CD14-positive monocyte (primary cell): ENCODE measurements at regions not wholly inside any gene's neighbourhood (a gene's known extent, or its start where the extent isn't known, plus 50 kb on each side); places are given as distances from the start of the nearest gene placed in this dataset.

ENCODE experiments used
- DNase-seq, 3 donors: peaks; one replicate each; pipeline ENCODE4 v3.0.0-alpha.2; 2011 to 2022
- H2AFZ ChIP-seq: 2 replicates; pipeline ENCODE4 v1.6.0; 2012; ENCODE audit warnings: mild to moderate bottlenecking, low read depth, low read length, inconsistent platforms; ENCODE audit not compliant: insufficient read depth, poor library complexity, severe bottlenecking
- H3K27ac ChIP-seq, 2 donors: 1 replicate in 1 of 2; 2 replicates in 1 of 2; pipeline ENCODE4 v1.5.1; 2012 to 2013; ENCODE audit warnings: low read length in 2 of 2, control low read depth in 1 of 2, inconsistent platforms in 1 of 2, low read depth in 1 of 2, mild to moderate bottlenecking in 1 of 2
- H3K27me3 ChIP-seq, 2 donors: one replicate each; pipeline versions ENCODE4 v1.6.0 to v1.6.1; 2011 to 2013; ENCODE audit warnings: low read length in 2 of 2; ENCODE audit not compliant: control insufficient read depth in 2 of 2, insufficient read depth in 2 of 2
- H3K36me3 ChIP-seq, 2 donors: replicated peaks in 1 of 2; 1 replicate in 1 of 2; 2 replicates in 1 of 2; pipeline versions ENCODE4 v1.5.1 to v1.6.1; 2012 to 2013; ENCODE audit warnings: low read length in 2 of 2, control low read depth in 1 of 2, inconsistent platforms in 1 of 2, mild to moderate bottlenecking in 1 of 2; ENCODE audit not compliant: insufficient read depth in 2 of 2, control insufficient read depth in 1 of 2
- H3K4me1 ChIP-seq, 2 donors: 1 replicate in 1 of 2; 2 replicates in 1 of 2; pipeline versions ENCODE4 v1.5.1 to v1.6.1; 2012 to 2013; ENCODE audit warnings: low read length in 2 of 2, control low read depth in 1 of 2, inconsistent platforms in 1 of 2, mild to moderate bottlenecking in 1 of 2, moderate library complexity in 1 of 2; ENCODE audit not compliant: insufficient read depth in 2 of 2, control insufficient read depth in 1 of 2
- H3K4me2 ChIP-seq: replicated peaks from 2 replicates; pipeline ENCODE3; 2012; ENCODE audit warnings: low read length, moderate library complexity, mild to moderate bottlenecking; ENCODE audit not compliant: poor library complexity, severe bottlenecking; ENCODE audit errors: extremely low read depth
- H3K4me3 ChIP-seq, 3 experiments: fragments of 200-600 bp in 1 of 3; sonication (generic) in 1 of 3; replicated peaks in 1 of 3; 1 replicate in 2 of 3; 2 replicates in 1 of 3; pipeline ENCODE4 v1.5.1; 2011 to 2013; ENCODE audit warnings: low read length in 3 of 3, mild to moderate bottlenecking in 3 of 3, control low read depth in 2 of 3, low read depth in 2 of 3, inconsistent platforms in 1 of 3, moderate library complexity in 1 of 3
- H3K79me2 ChIP-seq: 2 replicates; pipeline ENCODE4 v1.6.0; 2012; ENCODE audit warnings: mild to moderate bottlenecking, control low read depth, inconsistent platforms, low read length, moderate library complexity; ENCODE audit not compliant: insufficient read depth
- H3K9ac ChIP-seq: 2 replicates; pipeline ENCODE4 v1.6.0; 2017; ENCODE audit warnings: low read length, mild to moderate bottlenecking; ENCODE audit not compliant: insufficient read depth, poor library complexity, severe bottlenecking
- H3K9me3 ChIP-seq, 2 donors: replicated peaks in 1 of 2; 1 replicate in 1 of 2; 2 replicates in 1 of 2; pipeline versions ENCODE4 v1.5.1 to v1.6.1; 2012 to 2013; ENCODE audit warnings: low read length in 2 of 2, control low read depth in 1 of 2; ENCODE audit not compliant: control insufficient read depth in 1 of 2, insufficient read depth in 1 of 2
- H4K20me1 ChIP-seq: 2 replicates; pipeline ENCODE4 v1.6.0; 2012; ENCODE audit warnings: mild to moderate bottlenecking, low read length, control low read depth, moderate library complexity; ENCODE audit not compliant: insufficient read depth
- H3K27ac Mint-ChIP-seq, 7 donors: one replicate each; pipeline ENCODE4 v1.8.0; 2020; ENCODE audit warnings: mild to moderate bottlenecking in 7 of 7, mixed read lengths in 7 of 7, moderate library complexity in 6 of 7, inconsistent platforms in 2 of 7
- H3K27me3 Mint-ChIP-seq, 3 donors: one replicate each; pipeline ENCODE4 v1.8.0; 2021 to 2022; ENCODE audit warnings: low read depth in 3 of 3, mild to moderate bottlenecking in 3 of 3, mixed read lengths in 3 of 3, moderate library complexity in 3 of 3, inconsistent platforms in 1 of 3
- H3K36me3 Mint-ChIP-seq, 2 donors: one replicate each; pipeline ENCODE4 v1.8.0; 2020; ENCODE audit warnings: mixed read lengths in 2 of 2, inconsistent platforms in 1 of 2, mild to moderate bottlenecking in 1 of 2
- H3K4me1 Mint-ChIP-seq: one replicate; pipeline ENCODE4 v1.8.0; 2020; ENCODE audit warnings: mild to moderate bottlenecking, mixed read lengths
- H3K4me3 Mint-ChIP-seq, 2 donors: one replicate each; pipeline ENCODE4 v1.8.0; 2020; ENCODE audit warnings: mild to moderate bottlenecking in 2 of 2, mixed read lengths in 2 of 2, moderate library complexity in 1 of 2
- H3K9me3 Mint-ChIP-seq, 7 donors: one replicate each; pipeline ENCODE4 v1.8.0; 2020 to 2022; ENCODE audit warnings: mixed read lengths in 7 of 7, mild to moderate bottlenecking in 6 of 7, moderate library complexity in 6 of 7, inconsistent platforms in 2 of 7
- whole genome bisulfite sequencing: methylation state at CpG from one replicate; pipeline ENCODE4 v1.1.5; 2013; ENCODE audit warnings: missing lambda C conversion rate; ENCODE audit not compliant: insufficient coverage; 5-methylcytosine and 5-hydroxymethylcytosine counted together
- intact Hi-C, 2 donors: fragments of 100-400 bp; cut with micrococcal nuclease; formaldehyde crosslinking; loops; one replicate each; pipeline versions ENCODE4 v1.15.0 to v1.15.1; 2023
- TF ChIP-seq, protein P1 (sequence below): fragments of 200-600 bp; IDR thresholded peaks from one replicate; pipeline ENCODE4 v1.8.0; 2022; ENCODE audit warnings: antibody characterized with exemption, mild to moderate bottlenecking

DNA sequence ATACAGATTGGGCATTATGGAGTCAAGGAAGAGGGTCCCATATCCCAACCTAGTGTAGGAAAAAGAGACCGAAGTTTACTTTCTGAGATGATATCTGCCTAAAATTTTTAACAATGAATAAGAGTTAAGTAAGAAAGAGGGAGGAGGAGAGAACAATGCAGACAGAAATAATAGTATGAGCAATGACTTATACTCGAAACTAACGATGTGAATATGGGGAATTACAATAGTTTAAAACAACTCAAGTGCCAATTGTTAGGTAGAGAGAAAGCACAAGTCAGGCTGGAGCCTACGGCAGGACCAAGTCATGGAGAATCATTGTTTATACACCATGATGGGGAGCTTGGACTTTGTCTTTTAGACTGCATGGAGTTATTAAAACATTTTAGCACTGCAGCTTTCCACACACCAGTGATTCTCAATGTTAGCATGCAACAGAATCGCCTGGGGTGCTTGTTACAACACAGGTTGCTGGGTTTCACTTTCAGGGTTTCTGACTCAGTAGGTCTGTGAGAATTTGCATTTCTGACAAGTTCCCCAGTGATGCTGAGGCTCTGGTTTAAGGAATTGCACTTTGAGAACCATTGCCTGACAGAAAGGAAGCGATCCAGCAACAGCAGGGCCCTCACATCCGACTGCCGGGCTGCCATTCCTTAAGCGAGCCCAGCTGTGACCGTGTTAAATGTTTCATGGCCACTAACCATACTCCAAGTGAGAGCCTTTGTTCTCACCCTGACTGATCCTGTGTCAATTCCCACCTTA lies 511.2 kb downstream of the DCDC2C start:
- Histone ChIP-seq H3K9ac (no peak overlapping the region), H3K36me3 (no peaks in the 10 kb centered on the region), H3K79me2 (no peaks in the 10 kb centered on the region), H3K4me1 (no peaks in the 10 kb centered on the region), H3K27ac (no peak overlapping the region), H3K4me3 (no peak overlapping the region), H3K4me2 (no peak overlapping the region), H3K27me3 (no peaks in the 10 kb centered on the region), H4K20me1 (no peaks in the 10 kb centered on the region), H3K9me3 (peaks cover 8 to 9% of the 10 kb centered on the region in 2 donors), H2AFZ (no peak overlapping the region)
- H3K27ac Mint-ChIP-seq, result no peak overlapping the region
- H3K4me1 Mint-ChIP-seq, result no peaks in the 10 kb centered on the region
- TF ChIP-seq, protein P1, sequence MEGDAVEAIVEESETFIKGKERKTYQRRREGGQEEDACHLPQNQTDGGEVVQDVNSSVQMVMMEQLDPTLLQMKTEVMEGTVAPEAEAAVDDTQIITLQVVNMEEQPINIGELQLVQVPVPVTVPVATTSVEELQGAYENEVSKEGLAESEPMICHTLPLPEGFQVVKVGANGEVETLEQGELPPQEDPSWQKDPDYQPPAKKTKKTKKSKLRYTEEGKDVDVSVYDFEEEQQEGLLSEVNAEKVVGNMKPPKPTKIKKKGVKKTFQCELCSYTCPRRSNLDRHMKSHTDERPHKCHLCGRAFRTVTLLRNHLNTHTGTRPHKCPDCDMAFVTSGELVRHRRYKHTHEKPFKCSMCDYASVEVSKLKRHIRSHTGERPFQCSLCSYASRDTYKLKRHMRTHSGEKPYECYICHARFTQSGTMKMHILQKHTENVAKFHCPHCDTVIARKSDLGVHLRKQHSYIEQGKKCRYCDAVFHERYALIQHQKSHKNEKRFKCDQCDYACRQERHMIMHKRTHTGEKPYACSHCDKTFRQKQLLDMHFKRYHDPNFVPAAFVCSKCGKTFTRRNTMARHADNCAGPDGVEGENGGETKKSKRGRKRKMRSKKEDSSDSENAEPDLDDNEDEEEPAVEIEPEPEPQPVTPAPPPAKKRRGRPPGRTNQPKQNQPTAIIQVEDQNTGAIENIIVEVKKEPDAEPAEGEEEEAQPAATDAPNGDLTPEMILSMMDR, result no peak
- intact Hi-C loops, result no loop called here
- H3K9me3 Mint-ChIP-seq, result peaks cover 0 to 11% (median 0%) of the 10 kb centered on the region in 7 donors
- WGBS, result 75% methylated on average over 6 of the region's 10 CpGs
- no peaks in the 10 kb centered on the region for H3K27me3 Mint-ChIP-seq
- H3K36me3 Mint-ChIP-seq, result no peaks in the 10 kb centered on the region
- no peak for DNase-seq
- H3K4me3 Mint-ChIP-seq, result no peak overlapping the region

DNA sequence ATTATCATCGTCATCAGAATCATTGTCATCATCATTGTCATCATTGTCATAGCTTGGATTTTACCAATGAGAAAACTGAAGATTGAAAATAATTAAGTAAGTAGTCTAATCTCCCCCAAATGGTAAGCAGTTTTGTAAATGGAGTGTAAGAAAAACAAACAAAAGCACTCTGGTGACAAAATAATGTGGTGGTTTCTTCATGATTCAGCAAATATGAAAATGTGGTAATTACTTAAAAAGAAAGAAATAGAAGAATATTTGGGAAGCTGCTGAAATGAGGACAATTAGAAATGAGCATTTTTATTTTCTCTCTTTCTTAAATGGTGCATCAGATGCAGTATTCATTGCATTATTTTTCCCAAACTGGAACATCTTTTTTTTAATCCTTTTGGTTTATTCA lies 514.4 kb downstream of the DCDC2C start:
- H3K79me2 ChIP-seq, result no peaks in the 10 kb centered on the region
- Mint-ChIP-seq H3K27ac (no peak overlapping the region), H3K9me3 (peaks cover 0 to 11% (median 2%) of the 10 kb centered on the region in 7 donors), H3K4me3 (no peak overlapping the region), H3K27me3 (no peaks in the 10 kb centered on the region), H3K4me1 (no peaks in the 10 kb centered on the region), H3K36me3 (no peaks in the 10 kb centered on the region)
- TF ChIP-seq, protein P1, result no peak
- H3K9ac ChIP-seq, result no peak overlapping the region
- H2AFZ ChIP-seq, result no peak overlapping the region
- H3K9me3 ChIP-seq, result peaks cover 0 to 3% of the 10 kb centered on the region in 2 donors
- H3K4me3 ChIP-seq, result no peak overlapping the region
- no peaks in the 10 kb centered on the region for H3K27me3 ChIP-seq
- no peaks in the 10 kb centered on the region for H4K20me1 ChIP-seq
- H3K36me3 ChIP-seq, result no peaks in the 10 kb centered on the region
- H3K4me1 ChIP-seq, result no peaks in the 10 kb centered on the region
- intact Hi-C loops, result no loop called here
- no peak overlapping the region for H3K27ac ChIP-seq
- no peak for DNase-seq
- no peak overlapping the region for H3K4me2 ChIP-seq
- WGBS, result no CpG with 5 or more reads among the region's 1 CpG
